CD4-positive, alpha-beta T cell (primary cell): ENCODE measurements at regions not wholly inside any gene's neighbourhood (a gene's known extent, or its start where the extent isn't known, plus 50 kb on each side); places are given as distances from the start of the nearest gene placed in this dataset.

ENCODE experiments used
- ATAC-seq: fragments of 200-7000 bp; cut with Tn5 transposase; one replicate; pipeline ENCODE4 v1.10.0; 2022; ENCODE audit warnings: mild to moderate bottlenecking; ENCODE audit not compliant: poor library complexity
- CTCF ChIA-PET: fragments of 350-600 bp; sonication (Branson Sonifier 250); formaldehyde crosslinking; loops from one replicate; lab custom pipeline; 2021; ENCODE audit warnings: antibody characterized with exemption, inconsistent platforms; lab: Charles Lee
- POLR2A ChIA-PET: fragments of 350-600 bp; sonication (Branson Sonifier 250); formaldehyde crosslinking; loops from one replicate; lab custom pipeline; 2021; ENCODE audit warnings: antibody characterized with exemption, inconsistent platforms; lab: Charles Lee
- DNase-seq, 14 experiments: peaks; one replicate each; pipeline ENCODE4 v3.0.0-alpha.2; 2013 to 2020; ENCODE audit warnings: mixed read lengths in 2 of 14
- H3K27ac ChIP-seq, 2 donors: one replicate each; pipeline versions ENCODE4 v1.5.1 to v1.7.0; 2013; ENCODE audit warnings: low read length in 2 of 2, low read depth in 1 of 2, mild to moderate bottlenecking in 1 of 2
- H3K27me3 ChIP-seq, 2 experiments: 1 replicate in 1 of 2; 2 replicates in 1 of 2; pipeline versions ENCODE4 v1.6.1 to v1.7.0; 2013; ENCODE audit warnings: low read length in 2 of 2, control low read depth in 1 of 2, mild to moderate bottlenecking in 1 of 2, moderate library complexity in 1 of 2; ENCODE audit not compliant: insufficient read depth in 2 of 2, control insufficient read depth in 1 of 2
- H3K36me3 ChIP-seq: one replicate; pipeline ENCODE4 v1.6.1; 2013; ENCODE audit warnings: low read length, control low read depth; ENCODE audit not compliant: insufficient read depth
- H3K4me1 ChIP-seq: one replicate; pipeline ENCODE4 v1.6.1; 2013; ENCODE audit warnings: low read length, control low read depth; ENCODE audit not compliant: insufficient read depth
- H3K4me3 ChIP-seq: one replicate; pipeline ENCODE4 v1.5.1; 2013; ENCODE audit warnings: mild to moderate bottlenecking, low read length, moderate library complexity
- H3K9me3 ChIP-seq, 2 experiments: 1 replicate in 1 of 2; 2 replicates in 1 of 2; pipeline versions ENCODE4 v1.6.1 to v1.7.0; 2013; ENCODE audit warnings: low read length in 2 of 2, mild to moderate bottlenecking in 2 of 2, control low read depth in 1 of 2, moderate library complexity in 1 of 2; ENCODE audit not compliant: control insufficient read depth in 1 of 2, insufficient read depth in 1 of 2
- H3K27ac Mint-ChIP-seq: one replicate; pipeline ENCODE4 v1.8.0; 2020; ENCODE audit warnings: mixed read lengths
- H3K27me3 Mint-ChIP-seq: one replicate; pipeline ENCODE4 v1.8.0; 2021; ENCODE audit warnings: mixed read lengths
- H3K36me3 Mint-ChIP-seq: one replicate; pipeline ENCODE4 v1.8.0; 2021; ENCODE audit warnings: low read depth, mixed read lengths
- H3K4me1 Mint-ChIP-seq: one replicate; pipeline ENCODE4 v1.8.0; 2021; ENCODE audit warnings: low read depth, mixed read lengths
- H3K4me3 Mint-ChIP-seq: one replicate; pipeline ENCODE4 v1.8.0; 2020; ENCODE audit warnings: mild to moderate bottlenecking, mixed read lengths
- H3K9me3 Mint-ChIP-seq: one replicate; pipeline ENCODE4 v1.8.0; 2020; ENCODE audit warnings: mixed read lengths
- intact Hi-C, 2 experiments: fragments of 100-400 bp; cut with DNase I in 1 of 2; cut with micrococcal nuclease in 1 of 2; formaldehyde crosslinking; loops; one replicate each; pipeline versions ENCODE4 v1.15.1 to v1.9.0; 2023 to 2025; cut with DNase I, micrococcal nuclease
- TF ChIP-seq, protein P1 (sequence below): fragments of 200-600 bp; IDR thresholded peaks from one replicate; pipeline ENCODE4 v1.8.0; 2022; ENCODE audit warnings: antibody characterized with exemption, mild to moderate bottlenecking

DNA sequence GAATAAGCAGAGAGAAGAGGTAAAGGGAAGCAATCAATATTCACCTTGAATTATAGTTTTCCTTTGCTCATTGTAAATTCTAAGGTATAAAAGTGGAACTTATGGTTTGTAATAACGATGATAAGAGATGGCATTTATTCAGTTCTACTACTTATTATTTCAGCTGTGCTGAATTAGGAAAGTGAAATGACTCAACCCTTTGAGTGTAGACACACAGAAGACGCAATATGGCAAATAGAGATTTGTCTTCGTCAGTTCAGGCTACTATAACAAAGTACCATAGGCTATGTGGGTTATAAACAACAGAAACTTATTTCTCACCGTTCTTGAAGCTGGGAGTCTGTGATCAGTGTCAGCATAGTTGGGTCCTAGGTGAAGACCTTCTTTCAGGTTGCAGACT, 713.0 kb upstream of the PCDH9 start:
- intact Hi-C loops, result no loop called here
- no peak overlapping the region for H3K4me3 ChIP-seq
- Mint-ChIP-seq H3K27ac (no peak overlapping the region), H3K4me1 (no peaks in the 10 kb centered on the region), H3K36me3 (no peaks in the 10 kb centered on the region), H3K4me3 (no peak overlapping the region), H3K9me3 (peaks cover 7% of the 10 kb centered on the region), H3K27me3 (no peaks in the 10 kb centered on the region)
- no peaks in the 10 kb centered on the region for H3K4me1 ChIP-seq
- H3K9me3 ChIP-seq, result no peaks in the 10 kb centered on the region
- no peaks in the 10 kb centered on the region for H3K36me3 ChIP-seq
- H3K27me3 ChIP-seq, result no peaks in the 10 kb centered on the region
- no peak for ATAC-seq
- TF ChIP-seq, protein P1, sequence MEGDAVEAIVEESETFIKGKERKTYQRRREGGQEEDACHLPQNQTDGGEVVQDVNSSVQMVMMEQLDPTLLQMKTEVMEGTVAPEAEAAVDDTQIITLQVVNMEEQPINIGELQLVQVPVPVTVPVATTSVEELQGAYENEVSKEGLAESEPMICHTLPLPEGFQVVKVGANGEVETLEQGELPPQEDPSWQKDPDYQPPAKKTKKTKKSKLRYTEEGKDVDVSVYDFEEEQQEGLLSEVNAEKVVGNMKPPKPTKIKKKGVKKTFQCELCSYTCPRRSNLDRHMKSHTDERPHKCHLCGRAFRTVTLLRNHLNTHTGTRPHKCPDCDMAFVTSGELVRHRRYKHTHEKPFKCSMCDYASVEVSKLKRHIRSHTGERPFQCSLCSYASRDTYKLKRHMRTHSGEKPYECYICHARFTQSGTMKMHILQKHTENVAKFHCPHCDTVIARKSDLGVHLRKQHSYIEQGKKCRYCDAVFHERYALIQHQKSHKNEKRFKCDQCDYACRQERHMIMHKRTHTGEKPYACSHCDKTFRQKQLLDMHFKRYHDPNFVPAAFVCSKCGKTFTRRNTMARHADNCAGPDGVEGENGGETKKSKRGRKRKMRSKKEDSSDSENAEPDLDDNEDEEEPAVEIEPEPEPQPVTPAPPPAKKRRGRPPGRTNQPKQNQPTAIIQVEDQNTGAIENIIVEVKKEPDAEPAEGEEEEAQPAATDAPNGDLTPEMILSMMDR, result no peak
- H3K27ac ChIP-seq, result no peak overlapping the region
- DNase-seq, result no peak
- POLR2A ChIA-PET, result no interaction called here
- CTCF ChIA-PET, result no interaction called here

DNA sequence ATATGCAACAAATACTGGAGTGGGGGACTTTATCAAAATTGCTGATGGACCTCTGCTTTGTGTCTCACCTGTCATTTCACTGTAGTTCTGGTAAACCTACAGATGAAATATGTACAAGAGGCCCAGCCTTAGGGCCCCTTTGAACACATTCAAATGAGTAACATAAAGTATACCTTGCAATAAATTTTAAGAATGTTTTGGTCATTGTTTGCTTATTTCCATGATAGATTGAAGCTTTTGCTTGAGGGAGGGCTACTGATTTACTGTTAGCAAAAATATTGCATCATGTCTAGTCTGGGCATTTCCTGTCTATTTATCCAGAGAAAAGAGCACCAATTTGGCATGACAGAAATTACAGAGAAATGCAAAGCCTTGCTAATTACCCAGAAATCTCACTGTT, 705.5 kb upstream of the PCDH9 start:
- ChIA-PET CTCF (no interaction called here), POLR2A (no interaction called here)
- intact Hi-C loops, result no loop called here
- Mint-ChIP-seq H3K9me3 (peaks cover 4% of the 10 kb centered on the region), H3K27me3 (no peaks in the 10 kb centered on the region), H3K4me1 (no peaks in the 10 kb centered on the region), H3K36me3 (no peaks in the 10 kb centered on the region), H3K4me3 (no peak overlapping the region), H3K27ac (no peak overlapping the region)
- TF ChIP-seq, protein P1, result no peak
- no peak overlapping the region for H3K4me3 ChIP-seq
- H3K27me3 ChIP-seq, result no peaks in the 10 kb centered on the region
- H3K27ac ChIP-seq, result no peak overlapping the region
- DNase-seq (no peak), ATAC-seq (no peak)
- no peaks in the 10 kb centered on the region for H3K4me1 ChIP-seq
- peaks cover 0 to 3% of the 10 kb centered on the region in 2 experiments for H3K9me3 ChIP-seq
- H3K36me3 ChIP-seq, result no peaks in the 10 kb centered on the region

DNA sequence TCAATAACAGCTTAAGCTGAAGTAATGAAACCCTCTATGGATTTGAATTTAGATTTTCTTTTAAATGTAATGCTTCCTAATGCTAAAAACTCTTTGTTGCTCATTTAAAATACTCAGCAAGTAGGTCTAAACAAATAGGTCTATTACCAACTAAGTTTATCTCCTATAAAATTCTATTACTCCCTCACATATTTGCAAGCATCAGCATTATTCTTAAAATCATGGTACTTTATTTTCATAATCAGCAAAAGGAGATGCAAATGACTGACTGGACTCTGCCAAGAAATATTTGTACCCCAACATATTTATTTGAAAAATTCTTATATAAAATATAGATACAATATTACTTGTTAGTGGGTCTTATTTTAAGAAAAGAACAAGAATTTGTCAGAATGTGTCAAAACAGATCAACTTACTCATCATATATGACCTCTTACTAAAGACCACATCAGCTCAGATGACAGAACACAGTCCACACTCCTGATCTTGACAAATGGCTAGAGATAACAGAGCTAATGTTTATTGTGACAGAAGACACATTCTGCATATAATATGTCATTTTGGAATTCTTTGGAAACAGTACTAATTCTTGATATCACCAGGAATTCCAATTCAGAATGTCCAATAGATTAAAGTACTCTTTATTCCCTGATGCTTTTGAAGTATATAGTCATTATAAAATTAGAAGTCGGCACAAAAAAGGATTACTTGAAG, 704.6 kb upstream of the PCDH9 start:
- no peaks in the 10 kb centered on the region for H3K36me3 ChIP-seq
- H3K4me1 ChIP-seq, result no peaks in the 10 kb centered on the region
- Mint-ChIP-seq H3K9me3 (peaks cover 4% of the 10 kb centered on the region), H3K4me3 (no peak overlapping the region), H3K36me3 (no peaks in the 10 kb centered on the region), H3K27me3 (no peaks in the 10 kb centered on the region), H3K4me1 (no peaks in the 10 kb centered on the region), H3K27ac (no peak overlapping the region)
- DNase-seq, result no peak
- intact Hi-C loops, result no loop called here
- no peak overlapping the region for H3K4me3 ChIP-seq
- no peaks in the 10 kb centered on the region for H3K27me3 ChIP-seq
- POLR2A ChIA-PET, result no interaction called here
- no peak overlapping the region for H3K27ac ChIP-seq
- CTCF ChIA-PET, result no interaction called here
- TF ChIP-seq, protein P1, result no peak
- ATAC-seq, result no peak
- peaks cover 0 to 3% of the 10 kb centered on the region in 2 experiments for H3K9me3 ChIP-seq
